ENCODE measurements at regions not wholly inside any gene's neighbourhood (a gene's known extent, or its start where the extent isn't known, plus 50 kb on each side); places are given as distances from the start of the nearest gene placed in this dataset.

GRCh38 chr14:97036086-97036852 lies 239.1 kb downstream of the VRK1 start:
- no peak for DNase-seq (ENCODE audit: low spot score in 2 of 2)
- Histone ChIP-seq H3K27me3 (peaks cover 0 to 6% of the 10 kb centered on the region in 2 donors), H3K4me3 (no peak overlapping the region), H3K27ac (no peak overlapping the region), H3K4me1 (peaks cover 0 to 7% (median 0%) of the 10 kb centered on the region in 4 donors), H3K9me3 (peaks cover 0 to 38% (median 0%) of the 10 kb centered on the region in 4 donors), H3K36me3 (no peaks in the 10 kb centered on the region)
- TF ChIP-seq POLR2A (IDR thresholded peaks at IDR 0.05): no peak
- no peak for TF ChIP-seq EP300 (IDR thresholded peaks at IDR 0.05)
- no peak for TF ChIP-seq CTCF (IDR thresholded peaks at IDR 0.05)
- 68 to 74% methylated on average over 15 of the region's 16 CpGs for WGBS, 2 donors

- TF ChIP-seq EP300 (IDR thresholded peaks at IDR 0.05) (no peak), POLR2A (IDR thresholded peaks at IDR 0.05) (no peak), CTCF (IDR thresholded peaks at IDR 0.05) (no peak)
- H3K36me3 ChIP-seq: no peaks in the 10 kb centered on the region
- H3K4me1 ChIP-seq: no peaks in the 10 kb centered on the region
- peaks cover 0 to 21% (median 0%) of the 10 kb centered on the region in 4 donors for H3K9me3 ChIP-seq
- H3K4me3 ChIP-seq: no peak overlapping the region
- H3K27ac ChIP-seq: no peak overlapping the region
- no peak for DNase-seq (ENCODE audit: low spot score in 2 of 2)
- 71 to 86% methylated on average over 1 of the region's 1 CpG for WGBS, 2 donors
- H3K27me3 ChIP-seq: no peaks in the 10 kb centered on the region
Observed at GRCh38 chr14:97039717-97040363, 242.7 kb downstream of the VRK1 start.

GRCh38 chr14:97046967-97047366 lies 249.8 kb downstream of the VRK1 start:
- WGBS, 2 donors: 90 to 91% methylated on average over 7 of the region's 7 CpGs
- DNase-seq (ENCODE audit: low spot score in 2 of 2): no peak
- Histone ChIP-seq H3K27me3 (no peaks in the 10 kb centered on the region), H3K4me1 (no peaks in the 10 kb centered on the region), H3K36me3 (no peaks in the 10 kb centered on the region), H3K4me3 (no peak overlapping the region), H3K9me3 (peaks cover 0 to 5% (median 0%) of the 10 kb centered on the region in 4 donors), H3K27ac (no peak overlapping the region)
- TF ChIP-seq CTCF (IDR thresholded peaks at IDR 0.05): no peak
- TF ChIP-seq POLR2A (IDR thresholded peaks at IDR 0.05): no peak
- TF ChIP-seq EP300 (IDR thresholded peaks at IDR 0.05): no peak

GRCh38 chr14:97052001-97052400 lies 254.8 kb downstream of the VRK1 start:
- Histone ChIP-seq H3K36me3 (no peaks in the 10 kb centered on the region), H3K27me3 (no peaks in the 10 kb centered on the region), H3K4me3 (no peak overlapping the region), H3K27ac (no peak overlapping the region), H3K4me1 (no peaks in the 10 kb centered on the region), H3K9me3 (peaks cover 0 to 5% (median 0%) of the 10 kb centered on the region in 4 donors)
- TF ChIP-seq CTCF (IDR thresholded peaks at IDR 0.05) (no peak), POLR2A (IDR thresholded peaks at IDR 0.05) (no peak), EP300 (IDR thresholded peaks at IDR 0.05) (no peak)
- DNase-seq (ENCODE audit: low spot score in 2 of 2): no peak

GRCh38 chr14:97053941-97054340 lies 256.8 kb downstream of the VRK1 start:
- TF ChIP-seq EP300 (IDR thresholded peaks at IDR 0.05) (no peak), CTCF (IDR thresholded peaks at IDR 0.05) (no peak), POLR2A (IDR thresholded peaks at IDR 0.05) (no peak)
- H3K27me3 ChIP-seq: no peaks in the 10 kb centered on the region
- 86 to 93% methylated on average over 9 of the region's 9 CpGs for WGBS, 2 donors
- H3K9me3 ChIP-seq: peaks cover 0 to 5% (median 0%) of the 10 kb centered on the region in 4 donors
- DNase-seq (ENCODE audit: low spot score in 2 of 2): no peak
- no peak overlapping the region for H3K4me3 ChIP-seq
- no peaks in the 10 kb centered on the region for H3K36me3 ChIP-seq
- no peaks in the 10 kb centered on the region for H3K4me1 ChIP-seq
- H3K27ac ChIP-seq: no peak overlapping the region
